ENCODE measurements at regions not wholly inside any gene's neighbourhood (a gene's known extent, or its start where the extent isn't known, plus 50 kb on each side); places are given as distances from the start of the nearest gene placed in this dataset.

DNA sequence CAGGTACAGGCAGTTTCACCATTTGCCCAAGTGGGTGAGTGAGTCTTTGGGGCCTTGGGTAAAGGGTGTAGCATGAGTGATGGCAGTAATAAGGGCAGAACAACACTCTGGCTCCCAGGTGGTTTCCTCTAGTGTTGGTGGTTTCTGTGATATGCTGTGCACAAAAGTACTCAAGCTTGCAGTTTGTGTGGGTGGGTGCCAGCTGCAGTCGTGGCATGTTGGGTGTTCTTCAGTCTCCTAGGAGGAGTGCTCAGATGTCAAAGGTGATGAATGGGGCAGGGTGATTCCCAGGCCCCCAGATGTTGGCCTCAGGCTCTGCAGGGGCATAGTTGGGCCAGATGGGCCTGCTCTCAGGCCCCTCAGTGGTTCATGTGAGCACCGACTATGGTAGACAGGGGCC lies 166.1 kb upstream of the KLF8 start:
- no peak overlapping the region for H3K4me3 ChIP-seq (ENCODE audit: low read depth, poor library complexity, severe bottlenecking)
- intact Hi-C loops (cut with DNase I; ENCODE audit: low total_unique reads): no loop called here
- no peak for DNase-seq (ENCODE audit: low spot score in 2 of 2)
- 31 to 40% methylated on average over 1 to 2 of the region's 2 CpGs for WGBS, 2 donors
- no peak for TF ChIP-seq POLR2A (IDR thresholded peaks at IDR 0.05)
- TF ChIP-seq, protein P1, sequence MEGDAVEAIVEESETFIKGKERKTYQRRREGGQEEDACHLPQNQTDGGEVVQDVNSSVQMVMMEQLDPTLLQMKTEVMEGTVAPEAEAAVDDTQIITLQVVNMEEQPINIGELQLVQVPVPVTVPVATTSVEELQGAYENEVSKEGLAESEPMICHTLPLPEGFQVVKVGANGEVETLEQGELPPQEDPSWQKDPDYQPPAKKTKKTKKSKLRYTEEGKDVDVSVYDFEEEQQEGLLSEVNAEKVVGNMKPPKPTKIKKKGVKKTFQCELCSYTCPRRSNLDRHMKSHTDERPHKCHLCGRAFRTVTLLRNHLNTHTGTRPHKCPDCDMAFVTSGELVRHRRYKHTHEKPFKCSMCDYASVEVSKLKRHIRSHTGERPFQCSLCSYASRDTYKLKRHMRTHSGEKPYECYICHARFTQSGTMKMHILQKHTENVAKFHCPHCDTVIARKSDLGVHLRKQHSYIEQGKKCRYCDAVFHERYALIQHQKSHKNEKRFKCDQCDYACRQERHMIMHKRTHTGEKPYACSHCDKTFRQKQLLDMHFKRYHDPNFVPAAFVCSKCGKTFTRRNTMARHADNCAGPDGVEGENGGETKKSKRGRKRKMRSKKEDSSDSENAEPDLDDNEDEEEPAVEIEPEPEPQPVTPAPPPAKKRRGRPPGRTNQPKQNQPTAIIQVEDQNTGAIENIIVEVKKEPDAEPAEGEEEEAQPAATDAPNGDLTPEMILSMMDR (IDR thresholded peaks at IDR 0.05): no peak

DNA sequence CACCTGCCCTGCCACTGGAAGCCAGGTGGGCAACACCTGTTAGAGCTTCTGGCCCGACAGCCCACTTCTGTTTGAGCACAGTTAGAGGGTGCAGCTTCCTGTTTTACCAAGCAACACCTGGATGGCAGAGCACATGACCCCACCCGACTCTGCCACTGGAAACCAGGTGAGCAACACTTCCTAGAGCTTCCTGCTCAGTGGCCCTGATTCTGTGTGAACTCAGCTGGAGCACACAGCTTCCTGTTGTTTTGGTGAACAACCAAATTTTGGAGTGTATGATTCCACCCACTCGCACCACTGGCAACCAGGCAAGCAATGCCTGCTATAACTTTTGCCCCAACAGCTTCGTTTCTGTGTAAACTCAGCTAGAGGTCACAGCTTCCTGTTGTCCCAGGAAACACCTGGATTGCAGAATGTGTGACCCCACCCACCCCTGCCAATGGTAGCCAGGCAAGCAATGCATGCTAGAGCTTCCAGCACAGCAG lies 163.8 kb upstream of the KLF8 start:
- TF ChIP-seq, protein P1 (IDR thresholded peaks at IDR 0.05): no peak
- no peak for TF ChIP-seq POLR2A (IDR thresholded peaks at IDR 0.05)
- DNase-seq (ENCODE audit: low spot score in 2 of 2): no peak
- WGBS, 2 donors: 54 to 62% methylated on average over 4 of the region's 4 CpGs
- H3K4me3 ChIP-seq (ENCODE audit: low read depth, poor library complexity, severe bottlenecking): no peak overlapping the region
- intact Hi-C loops (cut with DNase I; ENCODE audit: low total_unique reads): no loop called here

DNA sequence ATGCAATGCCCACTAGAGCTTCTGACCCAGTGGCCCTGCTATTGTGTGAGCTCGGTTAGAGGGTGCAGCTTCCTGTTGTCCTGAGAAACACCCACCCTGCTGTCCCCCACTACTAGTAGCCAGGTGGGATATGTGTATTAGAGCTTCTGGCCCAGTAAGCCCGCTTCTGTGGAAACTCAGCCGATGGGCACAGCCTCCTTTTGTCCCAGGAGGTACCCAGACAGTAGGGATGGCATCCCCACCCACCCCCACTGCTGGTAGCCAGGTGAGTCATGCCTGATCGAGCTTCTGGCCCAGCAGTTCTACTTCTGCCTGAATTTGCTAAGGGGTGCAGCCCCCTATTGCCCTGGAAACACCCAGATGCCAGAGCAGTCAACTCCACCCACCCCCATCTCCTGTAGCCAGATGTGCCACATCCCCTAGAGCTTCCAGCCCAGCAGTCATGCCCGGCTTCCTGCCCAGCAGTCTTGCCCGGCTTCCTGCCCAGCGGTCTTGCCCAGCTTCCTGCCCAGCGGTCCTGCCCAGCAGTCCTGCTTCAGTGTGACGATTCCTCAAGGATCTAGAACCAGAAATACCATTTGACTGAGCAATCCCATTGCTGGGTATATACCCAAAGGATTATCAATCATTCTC lies 162.7 kb upstream of the KLF8 start:
- H3K4me3 ChIP-seq (ENCODE audit: low read depth, poor library complexity, severe bottlenecking): no peak overlapping the region
- WGBS, 2 donors: 76 to 83% methylated on average over 6 to 9 of the region's 9 CpGs
- intact Hi-C loops (cut with DNase I; ENCODE audit: low total_unique reads): no loop called here
- DNase-seq (ENCODE audit: low spot score in 2 of 2): no peak
- TF ChIP-seq POLR2A (IDR thresholded peaks at IDR 0.05): no peak
- TF ChIP-seq, protein P1 (IDR thresholded peaks at IDR 0.05): no peak

DNA sequence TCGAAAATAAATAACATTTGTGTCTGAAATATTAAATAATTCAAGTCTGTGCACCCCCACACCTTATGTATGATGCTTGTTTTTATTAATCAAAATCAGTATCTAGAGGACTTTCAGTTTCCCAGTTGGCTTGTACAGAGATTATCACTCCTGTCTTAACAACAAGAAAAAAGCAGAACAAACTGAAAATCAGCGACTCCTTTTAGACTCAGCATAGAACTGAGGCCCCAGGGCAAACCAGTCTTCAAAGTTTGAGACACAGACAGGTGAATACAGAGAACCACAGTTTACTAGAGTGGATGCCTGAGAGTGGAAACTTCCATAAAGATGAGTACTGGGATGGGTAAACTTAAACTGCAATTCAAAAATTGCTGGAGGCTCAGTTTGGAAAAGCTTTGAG lies 142.8 kb upstream of the KLF8 start:
- DNase-seq (ENCODE audit: low spot score in 2 of 2): no peak
- 40 to 75% methylated on average over 2 of the region's 2 CpGs for WGBS, 2 donors

DNA sequence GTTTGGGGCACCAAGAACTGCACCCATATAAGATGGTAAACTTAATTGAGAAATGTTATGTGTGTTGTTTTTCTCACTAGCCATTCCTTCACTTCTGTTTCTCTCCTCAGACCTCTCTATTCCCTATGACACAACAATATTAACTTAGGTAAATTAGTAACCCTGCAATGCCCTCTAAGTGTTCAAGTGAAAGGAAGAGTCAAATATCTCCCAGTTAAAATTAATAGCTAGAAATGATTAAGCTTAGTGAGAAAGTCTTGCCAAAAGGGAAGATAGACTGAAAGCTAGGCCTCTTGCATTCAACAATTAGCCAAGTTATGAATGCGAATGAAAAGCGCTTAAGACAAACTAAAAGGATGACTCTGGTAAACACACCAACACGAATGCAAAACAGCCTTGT lies 132.9 kb upstream of the KLF8 start:
- TF ChIP-seq, protein P1 (IDR thresholded peaks at IDR 0.05): no peak
- TF ChIP-seq POLR2A (IDR thresholded peaks at IDR 0.05): no peak
- intact Hi-C loops (cut with DNase I; ENCODE audit: low total_unique reads): no loop called here
- 77 to 90% methylated on average over 3 of the region's 3 CpGs for WGBS, 2 donors
- no peak overlapping the region for H3K4me3 ChIP-seq (ENCODE audit: low read depth, poor library complexity, severe bottlenecking)
- DNase-seq (ENCODE audit: low spot score in 2 of 2): no peak

More for the DNA sequence above, 142.8 kb upstream of the KLF8 start:
- TF ChIP-seq, protein P1 (IDR thresholded peaks at IDR 0.05): no peak
- TF ChIP-seq POLR2A (IDR thresholded peaks at IDR 0.05): no peak
- H3K4me3 ChIP-seq (ENCODE audit: low read depth, poor library complexity, severe bottlenecking): no peak overlapping the region
- intact Hi-C loops (cut with DNase I; ENCODE audit: low total_unique reads): no loop called here

DNA sequence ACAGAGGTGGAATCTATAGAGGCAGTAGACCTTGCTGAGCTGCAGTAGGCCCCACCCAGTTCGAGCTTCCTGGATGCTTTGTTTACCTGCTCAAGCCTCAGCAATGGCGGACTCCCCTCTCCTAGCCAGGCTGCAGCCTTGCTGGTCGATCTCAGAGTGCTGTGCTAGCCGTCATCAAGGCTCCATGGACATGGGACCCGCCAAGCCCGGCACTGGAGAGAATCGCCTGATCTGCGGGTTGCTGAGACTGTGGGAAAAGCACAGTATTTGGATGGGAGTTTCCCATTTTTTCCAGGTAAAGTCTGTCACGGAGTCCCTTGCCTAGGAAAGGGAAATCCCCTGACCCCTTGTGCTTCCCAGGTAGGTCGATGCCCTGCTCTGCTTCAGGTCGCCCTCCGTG lies 124.8 kb upstream of the KLF8 start:
- WGBS, 2 donors: 78 to 97% methylated on average over 8 to 12 of the region's 12 CpGs
- no peak for DNase-seq (ENCODE audit: low spot score in 2 of 2)
- intact Hi-C loops (cut with DNase I; ENCODE audit: low total_unique reads): no loop called here
- TF ChIP-seq, protein P1 (IDR thresholded peaks at IDR 0.05): no peak
- TF ChIP-seq POLR2A (IDR thresholded peaks at IDR 0.05): no peak
- no peak overlapping the region for H3K4me3 ChIP-seq (ENCODE audit: low read depth, poor library complexity, severe bottlenecking)

Measured in lower leg skin (tissue), 4 donors.